Upper lobe of left lung (tissue), 6 donors: ENCODE measurements at regions not wholly inside any gene's neighbourhood (a gene's known extent, or its start where the extent isn't known, plus 50 kb on each side); places are given as distances from the start of the nearest gene placed in this dataset.

ENCODE experiments used
- ATAC-seq, 2 donors: fragments of 200-7000 bp; cut with Tn5 transposase; one replicate each; pipeline ENCODE4 v1.9.1; 2022; ENCODE audit warnings: mild to moderate bottlenecking in 2 of 2, moderate library complexity in 2 of 2; ENCODE audit not compliant: low FRiP score in 2 of 2
- DNase-seq, 2 donors: peaks; one replicate each; pipeline ENCODE4 v3.0.0-alpha.2; 2019 to 2020
- H3K27ac ChIP-seq, 4 donors: fragments of 200-600 bp; sonication (generic); one replicate each; pipeline ENCODE4 v1.5.1; 2016 to 2019
- H3K27me3 ChIP-seq, 4 donors: fragments of 200-600 bp; sonication (generic); one replicate each; pipeline ENCODE4 v1.5.1; 2017 to 2019
- H3K36me3 ChIP-seq, 4 donors: fragments of 200-600 bp; sonication (generic); one replicate each; pipeline ENCODE4 v1.5.1; 2016 to 2019
- H3K4me1 ChIP-seq, 4 donors: fragments of 200-600 bp; sonication (generic); one replicate each; pipeline ENCODE4 v1.5.1; 2018 to 2019
- H3K4me3 ChIP-seq, 4 donors: fragments of 200-600 bp; sonication (generic); one replicate each; pipeline ENCODE4 v1.5.1; 2017 to 2019; ENCODE audit warnings: mild to moderate bottlenecking in 2 of 4, moderate library complexity in 1 of 4
- H3K9me3 ChIP-seq, 4 donors: fragments of 200-600 bp; sonication (generic); one replicate each; pipeline ENCODE4 v1.5.1; 2018 to 2019
- CTCF ChIP-seq, 6 experiments: fragments of 450-650 bp in 4 of 6; fragments of 200-600 bp in 2 of 6; sonication (generic) in 2 of 6; IDR thresholded peaks; one replicate each; pipeline ENCODE4 v1.5.1; 2016 to 2019; ENCODE audit warnings: antibody characterized with exemption in 6 of 6
- EP300 ChIP-seq, 4 donors: sonication (generic); formaldehyde crosslinking; IDR thresholded peaks; one replicate each; pipeline ENCODE4 v1.5.1; 2017; ENCODE audit warnings: antibody characterized with exemption in 4 of 4, control low read depth in 2 of 4
- POLR2A ChIP-seq, 4 donors: fragments of 450-650 bp; IDR thresholded peaks; one replicate each; pipeline ENCODE4 v1.5.1; 2016 to 2017; ENCODE audit warnings: antibody characterized with exemption in 4 of 4, mild to moderate bottlenecking in 2 of 4
- POLR2AphosphoS5 ChIP-seq, 2 donors: sonication (generic); formaldehyde crosslinking; IDR thresholded peaks; one replicate each; pipeline ENCODE4 v1.5.1; 2017; ENCODE audit warnings: antibody characterized with exemption in 2 of 2
- WGBS, 2 donors: methylation state at CpG; one replicate each; pipeline ENCODE4 v1.1.5; 2017 to 2018; 5-methylcytosine and 5-hydroxymethylcytosine counted together
- donor health status: DM: no; HTN: no; CAD: no; lungs with moderate emphysema.
- donor health status: DM: no; HTN: yes; CAD: no; lungs with severe emphysema.

DNA sequence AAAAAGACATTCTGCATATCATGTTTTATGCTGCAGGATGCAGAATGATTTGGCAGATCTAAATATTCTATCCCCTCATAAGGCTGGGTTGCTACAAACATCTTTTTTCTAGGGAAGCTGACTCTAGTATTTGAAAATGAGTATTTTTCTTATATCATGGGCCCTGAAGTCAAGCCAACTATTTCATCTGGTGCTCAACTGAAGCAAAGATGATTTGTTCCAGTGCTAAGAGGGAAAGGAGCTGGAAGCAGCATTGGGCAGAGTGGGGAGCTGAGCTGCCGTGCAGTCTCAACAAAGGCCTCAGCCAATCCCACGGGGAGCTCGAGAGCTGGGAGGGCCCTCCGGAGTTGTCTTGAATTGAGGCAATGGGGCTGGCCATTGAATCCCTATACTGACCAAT, 155.3 kb upstream of the SLCO3A1 start:
- WGBS, 2 donors: 63 to 86% methylated on average over 4 of the region's 4 CpGs
- no peak for DNase-seq

GRCh38 chr15:91699741-91700140, 153.8 kb upstream of the SLCO3A1 start:
- no peak for ATAC-seq
- Histone ChIP-seq H3K27ac (no peak overlapping the region), H3K27me3 (no peaks in the 10 kb centered on the region), H3K9me3 (no peaks in the 10 kb centered on the region), H3K4me3 (no peak overlapping the region), H3K36me3 (no peaks in the 10 kb centered on the region), H3K4me1 (no peaks in the 10 kb centered on the region)
- DNase-seq: no peak
- TF ChIP-seq POLR2A (IDR thresholded peaks at IDR 0.05) (no peak), EP300 (IDR thresholded peaks at IDR 0.05) (no peak), POLR2AphosphoS5 (IDR thresholded peaks at IDR 0.05) (no peak), CTCF (IDR thresholded peaks at IDR 0.05) (no peak)
- 76 to 93% methylated on average over 1 of the region's 1 CpG for WGBS, 2 donors

More for the DNA sequence above, 155.3 kb upstream of the SLCO3A1 start:
- Histone ChIP-seq H3K27ac (no peak overlapping the region), H3K36me3 (no peaks in the 10 kb centered on the region), H3K27me3 (no peaks in the 10 kb centered on the region), H3K9me3 (no peaks in the 10 kb centered on the region), H3K4me3 (no peak overlapping the region), H3K4me1 (peaks cover 0 to 5% (median 0%) of the 10 kb centered on the region in 4 donors)
- no peak for TF ChIP-seq EP300 (IDR thresholded peaks at IDR 0.05)
- TF ChIP-seq POLR2AphosphoS5 (IDR thresholded peaks at IDR 0.05): no peak
- TF ChIP-seq POLR2A (IDR thresholded peaks at IDR 0.05): no peak
- no peak for TF ChIP-seq CTCF (IDR thresholded peaks at IDR 0.05)
- ATAC-seq: no peak

DNA sequence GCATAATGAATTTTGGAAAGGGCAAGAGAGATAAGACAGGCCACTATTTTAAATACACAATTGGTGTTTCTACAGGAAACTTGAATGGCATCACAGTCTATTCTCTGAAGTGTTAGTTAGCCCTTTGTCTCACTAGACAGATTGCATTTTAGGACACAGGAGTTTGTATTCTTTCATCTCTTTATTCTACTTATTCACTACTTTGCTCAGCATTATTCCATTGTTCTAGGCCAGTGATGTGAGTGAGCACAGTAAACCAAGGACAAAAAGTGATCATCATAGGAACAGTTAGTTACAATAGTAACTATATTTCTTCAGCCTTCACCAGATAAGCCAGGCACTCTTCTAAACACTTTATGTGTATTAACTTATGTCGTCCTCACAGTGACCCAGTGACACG, 150.2 kb upstream of the SLCO3A1 start:
- Histone ChIP-seq H3K9me3 (no peaks in the 10 kb centered on the region), H3K27me3 (no peaks in the 10 kb centered on the region), H3K4me3 (no peak overlapping the region), H3K27ac (no peak overlapping the region), H3K36me3 (no peaks in the 10 kb centered on the region), H3K4me1 (peaks cover 0 to 7% (median 0%) of the 10 kb centered on the region in 4 donors)
- TF ChIP-seq CTCF (IDR thresholded peaks at IDR 0.05): no peak
- no peak for TF ChIP-seq EP300 (IDR thresholded peaks at IDR 0.05)
- no peak for TF ChIP-seq POLR2AphosphoS5 (IDR thresholded peaks at IDR 0.05)
- no peak for TF ChIP-seq POLR2A (IDR thresholded peaks at IDR 0.05)
- ATAC-seq (no peak), DNase-seq (no peak)
- WGBS, 2 donors: 85 to 88% methylated on average over 2 of the region's 2 CpGs

DNA sequence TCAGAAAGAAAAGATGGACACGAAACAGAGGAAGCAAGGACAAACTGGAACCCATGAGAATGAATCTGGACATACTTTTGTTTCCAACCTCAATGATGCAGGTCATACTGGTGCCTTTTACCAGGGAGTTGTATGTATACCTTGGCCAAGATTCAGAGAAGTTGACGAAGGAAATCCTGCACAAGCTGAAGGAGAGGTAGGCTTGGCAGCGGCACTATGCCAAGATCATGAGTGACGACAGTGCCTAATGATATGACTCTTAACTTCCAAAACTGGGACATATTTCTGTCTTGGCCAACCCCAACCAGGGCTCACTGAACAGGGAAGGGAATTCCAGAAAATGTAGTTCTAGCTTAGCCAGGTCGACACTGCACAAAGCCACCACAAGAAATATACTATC, 149.2 kb upstream of the SLCO3A1 start:
- TF ChIP-seq POLR2AphosphoS5 (IDR thresholded peaks at IDR 0.05) (no peak), CTCF (IDR thresholded peaks at IDR 0.05) (no peak), POLR2A (IDR thresholded peaks at IDR 0.05) (no peak), EP300 (IDR thresholded peaks at IDR 0.05) (no peak)
- Histone ChIP-seq H3K36me3 (no peaks in the 10 kb centered on the region), H3K27ac (no peak overlapping the region), H3K9me3 (no peaks in the 10 kb centered on the region), H3K4me3 (no peak overlapping the region), H3K27me3 (no peaks in the 10 kb centered on the region), H3K4me1 (peaks cover 0 to 7% (median 0%) of the 10 kb centered on the region in 4 donors)
- ATAC-seq (no peak), DNase-seq (peak in 1 of 2 donors; percentile 25)
- 70 to 83% methylated on average over 5 of the region's 5 CpGs for WGBS, 2 donors

DNA sequence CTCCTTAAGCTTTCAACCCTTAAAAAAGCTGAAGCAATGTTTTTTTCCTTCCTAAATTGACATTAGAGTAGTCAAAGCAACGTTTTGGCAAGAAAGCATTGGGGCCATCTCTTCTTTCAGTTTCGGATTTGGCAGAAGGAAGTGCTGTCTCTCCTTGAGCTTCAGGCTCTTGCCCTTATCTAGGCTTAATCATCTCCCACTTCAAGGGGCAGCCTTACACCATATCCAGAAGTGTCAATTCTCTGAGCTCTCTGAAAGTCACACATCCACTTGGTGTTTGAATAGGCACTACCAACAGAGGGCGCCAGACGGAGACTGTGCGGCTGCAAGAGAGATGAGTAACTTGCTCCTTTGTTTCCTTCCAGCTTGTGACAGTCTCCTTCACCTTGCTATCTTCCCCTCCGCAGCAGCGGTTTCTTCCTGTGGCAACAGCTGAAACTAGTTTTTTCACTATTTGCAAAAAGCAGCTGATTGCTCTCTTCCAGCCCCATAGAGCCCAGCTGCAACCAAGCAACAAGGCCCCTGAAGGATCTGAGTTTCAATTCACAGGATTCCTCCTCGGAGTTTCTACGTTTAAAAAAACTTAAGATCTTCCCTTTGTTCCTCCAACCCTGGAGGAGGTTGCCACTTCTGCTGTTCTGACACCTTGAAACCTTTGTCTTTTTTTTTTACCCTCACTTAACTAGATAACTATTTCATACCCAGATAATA, 147.0 kb upstream of the SLCO3A1 start:
- DNase-seq (peak in 1 of 2 donors; percentile 80), ATAC-seq (peak; percentile 87 to 92)
- 15 to 16% methylated on average over 9 of the region's 9 CpGs for WGBS, 2 donors
- Histone ChIP-seq H3K27ac (peak overlapping the region in 1 of 4 donors; percentile 48), H3K27me3 (no peaks in the 10 kb centered on the region), H3K36me3 (no peaks in the 10 kb centered on the region), H3K4me3 (no peak overlapping the region), H3K9me3 (no peaks in the 10 kb centered on the region), H3K4me1 (peaks cover 0 to 7% (median 0%) of the 10 kb centered on the region in 4 donors)
- TF ChIP-seq POLR2AphosphoS5 (IDR thresholded peaks at IDR 0.05) (peak in 1 of 2 donors; percentile 14), CTCF (IDR thresholded peaks at IDR 0.05) (peak; percentile 65 to 85 (median 79)), POLR2A (IDR thresholded peaks at IDR 0.05) (no peak), EP300 (IDR thresholded peaks at IDR 0.05) (no peak)
